ENCODE measurements at regions not wholly inside any gene's neighbourhood (a gene's known extent, or its start where the extent isn't known, plus 50 kb on each side); places are given as distances from the start of the nearest gene placed in this dataset.
"Not testable (repeated sequence)": the region's sequence is repeated elsewhere in the genome, so short reads cannot be mapped to it uniquely, and the experiment has no call there.

DNA sequence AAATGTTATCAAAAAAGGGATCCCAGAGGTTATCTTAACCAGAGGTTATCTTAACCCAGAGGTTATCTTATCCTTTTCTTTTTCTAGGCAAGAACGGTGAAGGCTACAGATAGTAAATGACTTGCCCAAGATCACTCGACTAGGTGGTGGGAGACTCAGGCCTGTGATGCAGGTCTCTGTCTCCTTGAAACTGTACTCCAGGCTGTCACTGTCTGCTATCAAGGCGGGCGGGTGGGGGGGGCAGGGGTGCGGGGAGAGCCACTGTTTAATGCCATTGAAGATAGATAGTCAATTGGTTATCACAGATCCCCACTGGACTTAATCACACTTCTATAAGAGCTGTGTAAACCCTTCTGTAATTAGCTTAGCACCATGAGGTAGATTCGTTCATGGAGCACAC is 315.9 kb upstream of the TCF4 start:
- Histone ChIP-seq H3K9me3 (no peaks in the 10 kb centered on the region), H3K4me3 (no peak overlapping the region), H3K27me3 (no peaks in the 10 kb centered on the region), H3K4me1 (ENCODE audit: insufficient read depth) (no peaks in the 10 kb centered on the region), H3K36me3 (no peaks in the 10 kb centered on the region), H3K27ac (no peak overlapping the region)
- no peak for DNase-seq
- intact Hi-C loops (cut with DNase I), result no loop called here
- TF ChIP-seq, protein P1, sequence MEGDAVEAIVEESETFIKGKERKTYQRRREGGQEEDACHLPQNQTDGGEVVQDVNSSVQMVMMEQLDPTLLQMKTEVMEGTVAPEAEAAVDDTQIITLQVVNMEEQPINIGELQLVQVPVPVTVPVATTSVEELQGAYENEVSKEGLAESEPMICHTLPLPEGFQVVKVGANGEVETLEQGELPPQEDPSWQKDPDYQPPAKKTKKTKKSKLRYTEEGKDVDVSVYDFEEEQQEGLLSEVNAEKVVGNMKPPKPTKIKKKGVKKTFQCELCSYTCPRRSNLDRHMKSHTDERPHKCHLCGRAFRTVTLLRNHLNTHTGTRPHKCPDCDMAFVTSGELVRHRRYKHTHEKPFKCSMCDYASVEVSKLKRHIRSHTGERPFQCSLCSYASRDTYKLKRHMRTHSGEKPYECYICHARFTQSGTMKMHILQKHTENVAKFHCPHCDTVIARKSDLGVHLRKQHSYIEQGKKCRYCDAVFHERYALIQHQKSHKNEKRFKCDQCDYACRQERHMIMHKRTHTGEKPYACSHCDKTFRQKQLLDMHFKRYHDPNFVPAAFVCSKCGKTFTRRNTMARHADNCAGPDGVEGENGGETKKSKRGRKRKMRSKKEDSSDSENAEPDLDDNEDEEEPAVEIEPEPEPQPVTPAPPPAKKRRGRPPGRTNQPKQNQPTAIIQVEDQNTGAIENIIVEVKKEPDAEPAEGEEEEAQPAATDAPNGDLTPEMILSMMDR (IDR thresholded peaks at IDR 0.05), result no peak
- TF ChIP-seq POLR2A (IDR thresholded peaks at IDR 0.05), result no peak
- no peak for TF ChIP-seq EP300 (IDR thresholded peaks at IDR 0.05)
- 89 to 94% (median 91%) methylated on average over 6 of the region's 6 CpGs for WGBS, 3 donors

DNA sequence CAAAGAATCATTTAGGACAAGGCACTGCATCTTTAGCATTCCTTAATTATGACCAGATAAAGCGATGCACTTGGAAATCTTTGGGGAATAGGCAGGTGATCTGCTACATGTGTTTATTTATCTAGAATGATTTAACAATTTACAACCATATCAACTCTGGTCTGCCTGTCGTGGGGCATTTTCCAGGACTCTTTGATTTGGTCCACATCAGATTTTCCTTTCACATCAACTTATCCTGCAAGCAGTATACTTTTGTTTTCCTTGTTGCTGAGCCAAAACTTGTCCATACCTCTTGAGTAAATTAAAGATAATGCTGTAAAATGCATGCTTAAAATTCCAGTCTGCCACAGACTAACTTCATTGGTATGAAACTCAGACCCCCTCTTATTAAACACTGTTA is 312.4 kb upstream of the TCF4 start:
- intact Hi-C loops (cut with DNase I), result no loop called here
- H3K9me3 ChIP-seq, result no peaks in the 10 kb centered on the region
- DNase-seq, result no peak
- TF ChIP-seq POLR2A (IDR thresholded peaks at IDR 0.05), result no peak
- TF ChIP-seq, protein P1 (IDR thresholded peaks at IDR 0.05), result no peak
- no peak for TF ChIP-seq EP300 (IDR thresholded peaks at IDR 0.05)
- H3K27me3 ChIP-seq, result no peaks in the 10 kb centered on the region
- no peaks in the 10 kb centered on the region for H3K4me1 ChIP-seq (ENCODE audit: insufficient read depth)
- H3K4me3 ChIP-seq, result no peak overlapping the region
- 10 to 22% (median 14%) methylated on average over 2 of the region's 2 CpGs for WGBS, 3 donors
- H3K36me3 ChIP-seq, result no peaks in the 10 kb centered on the region
- no peak overlapping the region for H3K27ac ChIP-seq

DNA sequence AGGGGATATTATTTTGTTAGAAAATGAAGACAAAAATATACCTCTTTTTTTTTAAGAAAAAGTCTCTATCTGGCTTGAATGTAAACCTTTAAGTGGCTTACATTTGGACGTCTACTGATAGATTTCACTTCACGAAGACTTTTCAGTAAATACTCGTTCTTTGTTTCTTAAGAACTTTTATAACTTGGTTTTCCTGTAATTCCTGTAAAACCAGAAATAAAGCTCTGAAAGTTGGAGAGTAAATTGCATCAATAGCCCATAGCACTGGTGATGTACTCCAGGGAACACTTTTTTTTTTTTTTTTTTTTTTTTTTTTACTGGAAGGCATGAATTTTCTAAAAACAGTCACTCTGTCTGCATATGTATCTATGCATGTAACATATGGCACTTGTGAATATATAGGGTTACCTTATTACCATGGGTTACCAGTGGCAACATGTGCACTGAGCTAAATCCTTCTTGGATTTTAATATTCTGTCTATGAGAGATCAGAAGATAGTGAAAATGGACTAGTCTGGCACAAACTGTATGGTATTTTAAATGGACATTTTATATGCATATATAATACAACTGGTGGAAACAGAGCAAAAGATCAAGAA is 309.2 kb upstream of the TCF4 start:
- Histone ChIP-seq H3K4me1 (ENCODE audit: insufficient read depth) (no peaks in the 10 kb centered on the region), H3K9me3 (no peaks in the 10 kb centered on the region), H3K27me3 (no peaks in the 10 kb centered on the region), H3K27ac (no peak overlapping the region), H3K36me3 (no peaks in the 10 kb centered on the region), H3K4me3 (no peak overlapping the region)
- DNase-seq, result no peak
- intact Hi-C loops (cut with DNase I), result no loop called here
- 95% methylated on average over 3 of the region's 3 CpGs for WGBS, 3 donors
- TF ChIP-seq POLR2A (IDR thresholded peaks at IDR 0.05) (no peak), EP300 (IDR thresholded peaks at IDR 0.05) (no peak)
- TF ChIP-seq, protein P1 (IDR thresholded peaks at IDR 0.05), result no peak

DNA sequence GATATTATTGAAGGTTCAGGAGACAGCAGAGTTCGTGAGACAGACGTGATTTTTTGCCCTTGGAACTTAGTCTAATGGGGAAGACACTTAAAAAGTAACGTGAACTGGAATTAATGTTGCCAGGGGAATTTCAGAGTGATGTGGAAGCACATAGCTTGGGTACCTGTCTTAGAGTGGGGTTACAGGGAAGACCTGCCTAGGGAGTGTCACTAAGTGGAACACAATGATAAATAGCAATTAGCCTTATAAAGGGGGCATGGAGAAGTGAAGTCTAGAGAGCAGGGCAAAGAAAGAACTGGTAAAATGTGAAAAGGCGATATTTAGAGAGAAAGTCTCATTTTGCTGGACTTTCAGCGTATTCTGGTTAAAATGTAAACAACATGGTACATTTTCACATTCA is 306.0 kb upstream of the TCF4 start:
- Histone ChIP-seq H3K36me3 (no peaks in the 10 kb centered on the region), H3K9me3 (no peaks in the 10 kb centered on the region), H3K27me3 (no peaks in the 10 kb centered on the region), H3K4me3 (no peak overlapping the region), H3K4me1 (ENCODE audit: insufficient read depth) (no peaks in the 10 kb centered on the region), H3K27ac (no peak overlapping the region)
- no peak for DNase-seq
- intact Hi-C loops (cut with DNase I), result no loop called here
- WGBS, 3 donors, result 91 to 94% (median 91%) methylated on average over 5 of the region's 5 CpGs
- TF ChIP-seq, protein P1 (IDR thresholded peaks at IDR 0.05), result no peak
- TF ChIP-seq POLR2A (IDR thresholded peaks at IDR 0.05) (no peak), EP300 (IDR thresholded peaks at IDR 0.05) (no peak)

DNA sequence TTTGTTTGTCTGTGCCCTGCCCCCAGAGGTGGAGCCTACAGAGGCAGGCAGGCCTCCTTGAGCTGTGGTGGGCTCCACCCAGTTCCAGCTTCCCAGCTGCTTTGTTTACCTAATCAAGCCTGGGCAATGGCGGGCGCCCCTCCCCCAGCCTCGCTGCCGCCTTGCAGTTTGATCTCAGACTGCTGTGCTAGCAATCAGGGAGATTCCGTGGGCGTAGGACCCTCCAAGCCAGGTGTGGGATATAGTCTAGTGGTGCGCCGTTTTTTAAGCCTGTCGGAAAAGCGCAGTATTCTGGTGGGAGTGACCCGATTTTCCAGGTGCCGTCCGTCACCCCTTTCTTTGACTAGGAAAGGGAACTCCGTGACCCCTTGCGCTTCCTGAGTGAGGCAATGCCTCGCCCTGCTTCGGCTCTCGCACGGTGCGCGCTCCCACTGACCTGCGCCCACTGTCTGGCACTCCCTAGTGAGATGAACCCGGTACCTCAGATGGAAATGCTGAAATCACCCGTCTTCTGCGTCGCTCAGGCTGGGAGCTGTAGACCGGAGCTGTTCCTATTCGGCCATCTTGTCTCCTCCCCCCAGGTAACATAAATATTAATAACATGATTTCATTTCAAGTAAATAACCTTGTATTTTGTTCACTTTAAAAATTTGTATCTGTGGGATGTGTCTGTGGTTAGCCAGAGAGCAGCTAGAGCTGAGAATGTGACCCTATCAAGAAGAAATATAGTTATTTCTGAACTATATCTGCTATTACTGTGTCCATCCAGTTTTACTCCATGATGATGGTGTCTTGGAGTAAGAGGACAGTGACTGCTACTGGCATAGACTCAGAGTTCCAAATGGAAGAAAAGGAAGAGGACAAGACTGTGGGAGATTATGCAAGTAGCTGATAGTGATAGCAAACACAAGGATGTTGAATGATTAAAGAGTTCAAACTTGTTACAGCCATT is 305.1 kb upstream of the TCF4 start:
- intact Hi-C loops (cut with DNase I); H3K27ac ChIP-seq; H3K9me3 ChIP-seq; H3K4me1 ChIP-seq (ENCODE audit: insufficient read depth); H3K27me3 ChIP-seq; H3K36me3 ChIP-seq; H3K4me3 ChIP-seq: not testable (repeated sequence)
- peak in 1 of 5 donors; percentile 33 for DNase-seq
- 79 to 89% (median 84%) methylated on average over 26 to 28 of the region's 28 CpGs for WGBS, 3 donors

Measured in ovary (tissue), 7 donors.